Lower leg skin (tissue), 3 donors: ENCODE measurements at regions not wholly inside any gene's neighbourhood (a gene's known extent, or its start where the extent isn't known, plus 50 kb on each side); places are given as distances from the start of the nearest gene placed in this dataset.

Source experiments
- POLR2A ChIP-seq, 2 donors: fragments of 450-650 bp; IDR thresholded peaks; one replicate each; pipeline ENCODE4 v1.6.1; 2016 to 2017; ENCODE audit warnings: antibody characterized with exemption in 2 of 2, mild to moderate bottlenecking in 1 of 2, moderate library complexity in 1 of 2
- TF ChIP-seq, protein P1 (sequence below), 3 donors: fragments of 450-650 bp; IDR thresholded peaks; one replicate each; pipeline ENCODE4 v1.5.1; 2016; ENCODE audit warnings: antibody characterized with exemption in 3 of 3, mild to moderate bottlenecking in 3 of 3, moderate library complexity in 2 of 3

DNA sequence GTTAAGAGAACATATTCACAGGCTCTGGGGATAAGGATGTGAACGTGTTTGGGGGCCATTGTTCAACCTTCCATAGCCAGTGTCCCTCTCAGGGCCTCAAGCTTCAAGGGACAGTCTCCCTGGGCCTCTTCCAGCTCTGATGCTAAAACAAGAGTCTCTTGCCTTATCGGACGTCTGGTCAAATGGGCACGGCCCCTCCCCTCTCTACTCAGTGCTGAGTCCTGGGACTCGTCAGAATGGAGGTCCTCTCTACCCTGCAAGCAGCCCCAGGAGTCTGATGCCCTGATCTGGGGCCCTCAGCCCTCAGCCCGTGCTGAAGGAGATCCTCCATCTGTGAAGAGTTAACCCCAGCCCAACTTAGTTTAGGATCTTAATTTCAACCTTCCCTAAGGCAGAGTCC lies 198.2 kb downstream of the ZFP36L2 start:
- TF ChIP-seq POLR2A (IDR thresholded peaks at IDR 0.05): no peak
- TF ChIP-seq, protein P1, sequence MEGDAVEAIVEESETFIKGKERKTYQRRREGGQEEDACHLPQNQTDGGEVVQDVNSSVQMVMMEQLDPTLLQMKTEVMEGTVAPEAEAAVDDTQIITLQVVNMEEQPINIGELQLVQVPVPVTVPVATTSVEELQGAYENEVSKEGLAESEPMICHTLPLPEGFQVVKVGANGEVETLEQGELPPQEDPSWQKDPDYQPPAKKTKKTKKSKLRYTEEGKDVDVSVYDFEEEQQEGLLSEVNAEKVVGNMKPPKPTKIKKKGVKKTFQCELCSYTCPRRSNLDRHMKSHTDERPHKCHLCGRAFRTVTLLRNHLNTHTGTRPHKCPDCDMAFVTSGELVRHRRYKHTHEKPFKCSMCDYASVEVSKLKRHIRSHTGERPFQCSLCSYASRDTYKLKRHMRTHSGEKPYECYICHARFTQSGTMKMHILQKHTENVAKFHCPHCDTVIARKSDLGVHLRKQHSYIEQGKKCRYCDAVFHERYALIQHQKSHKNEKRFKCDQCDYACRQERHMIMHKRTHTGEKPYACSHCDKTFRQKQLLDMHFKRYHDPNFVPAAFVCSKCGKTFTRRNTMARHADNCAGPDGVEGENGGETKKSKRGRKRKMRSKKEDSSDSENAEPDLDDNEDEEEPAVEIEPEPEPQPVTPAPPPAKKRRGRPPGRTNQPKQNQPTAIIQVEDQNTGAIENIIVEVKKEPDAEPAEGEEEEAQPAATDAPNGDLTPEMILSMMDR (IDR thresholded peaks at IDR 0.05): no peak
